Activated T-cell treated with anti-CD3 and anti-CD28 coated beads, Interleukin-2, amount 50 U/mL, for 24 hours (primary cell): ENCODE measurements at regions not wholly inside any gene's neighbourhood (a gene's known extent, or its start where the extent isn't known, plus 50 kb on each side); places are given as distances from the start of the nearest gene placed in this dataset.

ENCODE experiments used
- DNase-seq: peaks from one replicate; pipeline ENCODE4 v3.0.0-alpha.2; 2020
- H3K27ac Mint-ChIP-seq: 2 replicates; pipeline ENCODE4 v1.8.0; 2020; ENCODE audit warnings: mild to moderate bottlenecking, mixed read lengths
- H3K27me3 Mint-ChIP-seq: 2 replicates; pipeline ENCODE4 v1.8.0; 2020; ENCODE audit warnings: mixed read lengths
- H3K36me3 Mint-ChIP-seq: 2 replicates; pipeline ENCODE4 v1.8.0; 2020; ENCODE audit warnings: low read depth, mixed read lengths
- H3K4me1 Mint-ChIP-seq: 2 replicates; pipeline ENCODE4 v1.8.0; 2020; ENCODE audit warnings: low read depth, mixed read lengths
- H3K4me3 Mint-ChIP-seq: 2 replicates; pipeline ENCODE4 v1.8.0; 2020; ENCODE audit warnings: mild to moderate bottlenecking, moderate library complexity, mixed read lengths
- H3K9me3 Mint-ChIP-seq: 2 replicates; pipeline ENCODE4 v1.8.0; 2020; ENCODE audit warnings: mixed read lengths

DNA sequence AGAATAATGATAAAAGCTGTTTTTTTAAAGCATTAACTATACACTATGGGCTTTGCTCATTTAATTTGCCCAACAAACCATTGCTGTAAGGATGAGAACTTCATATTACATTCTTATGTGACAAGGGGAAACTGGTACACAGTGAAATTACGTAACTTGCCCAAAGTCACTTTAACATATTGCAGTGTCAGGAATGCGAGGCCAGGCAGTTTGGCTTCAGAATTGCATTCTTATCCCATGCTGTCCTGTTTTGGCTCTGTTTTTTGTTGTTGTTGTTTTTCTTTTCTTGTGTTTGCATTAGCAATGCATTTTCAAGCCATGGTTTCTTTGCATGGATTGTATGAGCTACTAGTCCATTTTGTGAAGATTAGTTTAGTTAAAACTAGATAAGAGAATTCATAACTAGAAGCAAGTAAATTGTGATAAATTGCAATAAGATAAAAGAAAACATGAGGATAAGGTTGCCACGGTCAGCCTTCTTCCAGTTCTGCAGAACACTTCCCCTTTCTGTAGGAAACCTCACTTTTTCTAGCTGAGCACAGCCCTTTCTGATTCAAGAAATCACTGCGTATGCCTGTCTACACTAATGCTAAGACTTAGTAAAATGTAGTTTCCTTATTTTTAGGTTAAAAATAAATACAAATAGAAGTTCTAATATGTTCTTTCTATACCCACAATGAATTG is 221.3 kb upstream of the KCNJ16 start:
- Mint-ChIP-seq H3K27ac (no peak overlapping the region), H3K4me3 (no peak overlapping the region), H3K9me3 (peaks cover 9% of the 10 kb centered on the region), H3K4me1 (no peaks in the 10 kb centered on the region), H3K36me3 (no peaks in the 10 kb centered on the region), H3K27me3 (no peaks in the 10 kb centered on the region)
- DNase-seq: no peak

DNA sequence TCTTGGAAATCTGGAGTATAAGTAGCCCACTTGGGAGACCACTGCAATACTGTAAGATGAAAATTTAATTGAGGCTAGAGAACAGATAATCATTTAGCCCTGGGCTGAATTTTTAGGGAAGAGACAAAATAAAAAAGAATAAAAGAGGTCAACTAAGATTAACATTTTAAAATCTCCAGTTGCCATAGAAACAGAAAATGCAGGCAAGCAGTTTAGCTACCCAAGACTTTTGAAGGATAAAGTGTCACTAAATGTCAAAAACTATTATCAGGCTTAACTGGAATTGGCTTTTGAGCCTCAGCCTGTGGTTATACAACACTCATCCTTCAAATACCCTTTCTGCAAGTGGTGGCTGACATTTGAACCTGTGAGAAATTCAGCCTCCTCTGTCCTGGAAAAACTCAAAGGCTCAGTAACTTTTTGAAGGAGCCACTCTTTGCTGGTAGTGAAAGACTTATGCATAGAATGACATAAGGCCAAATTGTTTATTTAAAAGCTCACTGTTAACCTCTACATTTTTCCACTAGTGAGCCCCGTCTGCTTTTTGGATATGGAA is 220.7 kb upstream of the KCNJ16 start:
- H3K4me3 Mint-ChIP-seq: no peak overlapping the region
- no peaks in the 10 kb centered on the region for H3K27me3 Mint-ChIP-seq
- no peaks in the 10 kb centered on the region for H3K4me1 Mint-ChIP-seq

DNA sequence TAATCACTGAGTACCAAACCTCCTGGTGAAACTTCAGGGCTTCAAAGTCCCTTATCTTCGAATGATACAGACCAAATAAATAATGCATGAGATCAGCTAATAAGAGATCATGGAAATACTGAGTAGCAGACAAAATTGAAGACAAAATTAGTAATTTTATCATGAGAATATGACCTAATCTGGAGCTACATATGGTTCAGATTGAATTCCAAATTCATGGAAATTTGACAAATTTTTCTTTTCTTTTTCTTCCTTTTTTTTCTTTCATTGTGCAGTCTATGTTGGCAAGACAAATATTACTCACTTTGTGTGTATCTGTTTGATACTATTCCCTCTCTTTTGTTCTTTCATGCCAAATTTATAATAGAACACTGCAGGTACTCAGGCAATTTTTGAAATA is 218.1 kb upstream of the KCNJ16 start:
- no peak overlapping the region for H3K4me3 Mint-ChIP-seq

More for the DNA sequence above, 220.7 kb upstream of the KCNJ16 start:
- no peaks in the 10 kb centered on the region for H3K36me3 Mint-ChIP-seq
- no peak for DNase-seq
- no peak overlapping the region for H3K27ac Mint-ChIP-seq
- peaks cover 12% of the 10 kb centered on the region for H3K9me3 Mint-ChIP-seq

DNA sequence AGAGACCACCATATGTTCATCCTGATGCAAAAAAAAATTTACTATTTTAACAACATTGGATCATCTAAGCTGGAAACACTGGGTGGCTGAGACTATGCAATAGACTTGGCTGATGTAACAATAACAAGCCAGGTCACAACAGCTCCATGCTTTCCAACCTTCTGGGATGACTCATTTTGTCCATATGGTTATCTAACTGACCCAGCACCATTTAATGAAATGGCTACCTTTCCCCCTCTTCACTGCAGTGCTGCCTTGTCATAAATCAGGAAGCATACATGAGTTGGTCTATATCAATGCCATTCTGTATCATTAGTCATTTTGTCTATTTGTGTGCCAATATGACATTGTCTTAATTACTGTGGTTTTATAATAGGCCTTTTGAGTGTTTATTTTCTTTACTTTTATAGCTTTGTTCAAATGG is 217.6 kb upstream of the KCNJ16 start:
- Mint-ChIP-seq H3K36me3 (no peaks in the 10 kb centered on the region), H3K27me3 (no peaks in the 10 kb centered on the region), H3K27ac (no peak overlapping the region), H3K4me3 (no peak overlapping the region), H3K9me3 (peaks cover 13% of the 10 kb centered on the region), H3K4me1 (no peaks in the 10 kb centered on the region)
- no peak for DNase-seq

More for the DNA sequence above, 218.1 kb upstream of the KCNJ16 start:
- DNase-seq: no peak
- H3K36me3 Mint-ChIP-seq: no peaks in the 10 kb centered on the region
- peaks cover 13% of the 10 kb centered on the region for H3K9me3 Mint-ChIP-seq
- no peak overlapping the region for H3K27ac Mint-ChIP-seq
- no peaks in the 10 kb centered on the region for H3K27me3 Mint-ChIP-seq
- no peaks in the 10 kb centered on the region for H3K4me1 Mint-ChIP-seq

DNA sequence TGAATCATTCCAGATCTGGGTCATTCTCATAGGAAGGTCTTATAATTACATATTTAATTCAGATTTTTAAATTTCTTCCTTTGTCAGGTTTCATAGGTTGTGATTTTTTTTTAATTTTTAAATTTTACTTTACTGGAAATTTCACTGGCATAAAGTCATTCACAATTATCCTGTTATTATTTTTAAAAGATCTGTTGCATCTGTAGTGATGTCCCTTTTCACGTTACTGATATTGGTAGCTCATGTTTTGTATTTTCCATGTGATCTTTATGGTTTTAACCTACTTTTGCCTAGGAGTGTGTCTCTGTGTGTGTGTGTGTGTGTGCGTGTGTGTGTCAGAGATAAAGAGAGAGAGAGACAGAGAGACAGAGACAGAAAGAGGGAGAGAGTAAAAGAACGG is 216.6 kb upstream of the KCNJ16 start:
- Mint-ChIP-seq H3K27ac (no peak overlapping the region), H3K27me3 (no peaks in the 10 kb centered on the region), H3K4me3 (no peak overlapping the region), H3K4me1 (no peaks in the 10 kb centered on the region), H3K9me3 (peaks cover 13% of the 10 kb centered on the region), H3K36me3 (no peaks in the 10 kb centered on the region)
- no peak for DNase-seq

DNA sequence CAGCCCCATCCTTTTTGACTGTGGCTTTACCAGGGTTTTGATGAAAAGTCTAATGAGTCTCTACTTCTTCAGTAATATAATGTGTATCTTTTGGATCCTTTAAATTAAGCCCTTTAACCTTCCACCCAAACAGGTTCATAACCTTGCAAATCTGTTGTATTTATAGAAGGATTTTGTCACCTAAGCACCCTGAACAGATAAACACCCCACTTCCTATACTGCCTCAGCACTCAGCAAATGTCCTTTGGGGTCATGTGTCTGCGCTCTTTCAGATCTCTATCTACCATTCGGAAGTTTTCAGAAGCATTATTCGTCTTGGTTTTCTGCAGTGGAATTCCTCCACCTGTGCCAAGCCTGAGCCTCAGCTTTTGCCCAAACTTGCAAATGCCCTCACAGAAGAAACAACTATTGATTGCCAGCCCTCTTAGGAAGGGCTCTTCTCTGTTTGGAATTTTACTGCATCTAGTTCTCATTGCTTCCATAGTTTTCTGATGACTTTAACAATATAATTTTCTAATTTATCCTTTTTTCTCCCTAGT is 214.8 kb upstream of the KCNJ16 start:
- Mint-ChIP-seq H3K4me3 (no peak overlapping the region), H3K9me3 (peaks cover 13% of the 10 kb centered on the region), H3K4me1 (no peaks in the 10 kb centered on the region), H3K27me3 (no peaks in the 10 kb centered on the region), H3K27ac (no peak overlapping the region), H3K36me3 (no peaks in the 10 kb centered on the region)
- DNase-seq: no peak

DNA sequence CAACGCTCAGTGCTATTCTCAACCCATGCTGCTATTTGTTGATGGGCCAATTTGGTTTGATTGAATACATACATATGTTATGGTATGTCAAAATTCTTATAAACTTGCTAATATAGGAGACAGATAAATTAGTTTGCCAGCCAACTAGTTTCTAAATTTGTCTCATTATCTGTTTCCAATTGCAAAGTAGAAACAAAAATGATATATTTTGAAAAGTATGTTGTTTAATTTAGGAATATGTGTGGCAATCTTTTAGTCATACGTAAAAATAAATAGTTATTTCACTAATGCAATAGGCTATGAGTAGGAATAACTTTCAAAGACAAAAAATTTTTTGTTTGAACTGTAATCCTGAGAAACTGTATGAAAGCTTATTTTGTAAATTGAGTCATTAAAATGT is 210.6 kb upstream of the KCNJ16 start:
- no peak for DNase-seq
- H3K4me3 Mint-ChIP-seq: no peak overlapping the region
- peaks cover 2% of the 10 kb centered on the region for H3K9me3 Mint-ChIP-seq
- no peaks in the 10 kb centered on the region for H3K36me3 Mint-ChIP-seq
- no peaks in the 10 kb centered on the region for H3K27me3 Mint-ChIP-seq
- no peaks in the 10 kb centered on the region for H3K4me1 Mint-ChIP-seq
- H3K27ac Mint-ChIP-seq: no peak overlapping the region

DNA sequence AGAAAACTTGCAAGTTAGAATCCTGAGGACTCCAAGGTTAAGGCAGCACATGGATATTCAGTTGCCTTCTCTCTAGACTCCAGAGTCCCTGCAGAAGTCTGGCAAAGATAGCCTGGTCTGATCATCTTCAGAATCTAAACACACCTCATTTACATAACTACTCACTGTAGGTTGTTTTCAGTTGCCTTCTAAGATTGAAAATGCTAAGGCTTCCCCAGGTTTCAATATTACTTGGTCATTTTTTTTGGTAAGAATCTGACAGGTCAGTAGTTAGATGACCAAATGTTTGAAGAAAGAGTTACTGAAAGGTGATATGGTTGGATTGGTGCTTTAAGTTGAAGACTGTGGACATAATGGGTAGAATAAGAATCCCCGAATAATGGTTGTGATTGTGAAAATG is 205.4 kb upstream of the KCNJ16 start:
- no peak for DNase-seq
- Mint-ChIP-seq H3K27me3 (no peaks in the 10 kb centered on the region), H3K9me3 (peaks cover 2% of the 10 kb centered on the region), H3K36me3 (no peaks in the 10 kb centered on the region), H3K4me3 (no peak overlapping the region), H3K27ac (no peak overlapping the region), H3K4me1 (no peaks in the 10 kb centered on the region)

DNA sequence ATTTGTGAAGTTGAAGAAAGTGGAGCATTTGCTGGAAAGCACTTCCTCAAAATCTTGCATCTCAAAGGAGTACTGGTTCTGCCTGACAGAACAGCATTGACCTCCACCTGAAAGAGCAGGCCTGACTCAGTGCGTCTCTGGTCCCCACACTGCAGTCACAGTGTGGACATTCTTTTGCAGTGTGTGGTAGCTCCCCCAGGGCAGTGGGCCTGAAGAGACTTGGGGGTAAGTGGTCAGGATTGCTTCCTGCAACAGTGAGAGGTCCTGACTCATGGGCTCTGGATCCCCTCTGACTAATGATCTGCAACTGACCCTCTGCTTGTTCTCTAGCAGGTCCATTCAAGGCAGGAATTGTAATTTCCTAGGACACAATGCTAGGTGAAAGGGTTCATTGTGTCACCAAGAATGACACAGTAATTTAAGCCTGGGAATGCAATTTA is 204.9 kb upstream of the KCNJ16 start:
- Mint-ChIP-seq H3K36me3 (no peaks in the 10 kb centered on the region), H3K9me3 (peaks cover 2% of the 10 kb centered on the region), H3K4me3 (no peak overlapping the region), H3K4me1 (no peaks in the 10 kb centered on the region), H3K27me3 (no peaks in the 10 kb centered on the region), H3K27ac (no peak overlapping the region)
- no peak for DNase-seq

DNA sequence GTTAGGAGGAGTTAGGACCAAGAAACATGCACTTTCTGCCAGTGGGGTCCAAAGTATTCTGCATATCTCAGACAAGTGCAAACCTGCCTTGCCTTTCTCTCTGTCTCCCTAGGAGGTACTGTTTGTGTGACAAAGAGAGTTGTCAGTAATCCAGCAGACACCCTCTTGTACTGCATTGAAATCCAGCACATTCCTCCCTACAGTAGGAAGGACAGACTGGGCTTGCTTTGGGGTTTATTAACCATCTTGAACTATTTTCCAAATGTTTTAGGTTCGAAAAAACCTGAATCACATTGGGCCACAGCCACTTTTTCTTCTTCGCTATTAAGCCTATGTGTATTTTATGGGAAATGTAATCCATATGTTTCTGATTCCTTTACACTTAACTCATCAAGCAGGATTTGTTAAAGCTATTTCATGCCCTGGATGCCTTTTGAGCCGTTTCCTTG is 204.2 kb upstream of the KCNJ16 start:
- Mint-ChIP-seq H3K4me1 (no peaks in the 10 kb centered on the region), H3K36me3 (no peaks in the 10 kb centered on the region), H3K27ac (no peak overlapping the region), H3K27me3 (no peaks in the 10 kb centered on the region), H3K4me3 (no peak overlapping the region), H3K9me3 (peaks cover 2% of the 10 kb centered on the region)
- DNase-seq: no peak

DNA sequence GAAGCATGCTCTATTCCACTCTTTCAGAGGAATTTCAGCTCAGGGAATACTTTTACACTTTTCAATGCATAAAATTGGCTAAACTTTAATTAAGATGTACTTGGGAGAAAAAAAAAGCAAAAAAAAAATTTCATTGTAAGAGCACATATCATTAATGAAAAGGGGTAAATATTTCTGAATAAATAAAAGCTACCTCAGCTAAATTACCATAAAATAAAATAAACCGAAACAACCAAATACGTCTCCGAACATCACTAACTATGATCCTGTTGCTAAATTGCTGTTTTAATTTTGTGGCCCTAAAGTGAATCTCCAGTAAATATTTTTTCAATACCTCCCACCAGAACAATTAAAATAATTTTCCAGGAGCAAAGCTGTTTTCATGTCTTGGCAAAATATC is 203.7 kb upstream of the KCNJ16 start:
- Mint-ChIP-seq H3K36me3 (no peaks in the 10 kb centered on the region), H3K27me3 (no peaks in the 10 kb centered on the region), H3K4me3 (no peak overlapping the region), H3K4me1 (no peaks in the 10 kb centered on the region), H3K27ac (no peak overlapping the region), H3K9me3 (peaks cover 2% of the 10 kb centered on the region)
- DNase-seq: no peak

DNA sequence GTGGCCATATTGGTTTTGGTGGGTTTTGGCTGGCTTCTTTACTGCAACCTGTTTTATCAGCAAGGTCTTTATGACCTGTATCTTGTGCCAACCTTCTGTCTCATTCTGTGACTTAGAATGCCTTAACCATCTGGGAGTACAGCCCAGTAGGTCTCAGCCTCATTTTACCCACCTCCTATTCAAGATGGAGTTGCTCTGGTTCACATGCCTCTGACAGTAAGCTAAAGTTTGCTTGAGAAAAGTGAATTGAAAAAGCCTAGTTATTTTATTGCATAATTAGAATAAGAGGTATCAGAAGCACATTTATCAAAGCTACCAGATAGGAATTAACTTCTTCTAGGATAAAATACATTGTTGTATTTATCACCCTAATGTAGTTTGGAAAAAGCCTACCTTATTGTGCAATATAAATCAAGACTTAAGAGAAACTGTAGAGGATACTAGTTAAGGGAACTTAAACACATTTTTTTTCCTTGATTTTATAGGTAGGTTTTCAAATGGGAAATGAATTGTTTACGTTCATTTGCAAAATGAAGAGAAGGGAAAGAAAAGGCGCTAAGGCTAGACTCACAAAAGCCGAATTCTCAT is 202.3 kb upstream of the KCNJ16 start:
- H3K27me3 Mint-ChIP-seq: no peaks in the 10 kb centered on the region
- no peak overlapping the region for H3K27ac Mint-ChIP-seq
- H3K4me3 Mint-ChIP-seq: no peak overlapping the region
- H3K36me3 Mint-ChIP-seq: no peaks in the 10 kb centered on the region
- no peak for DNase-seq
- H3K4me1 Mint-ChIP-seq: no peaks in the 10 kb centered on the region
- peaks cover 5% of the 10 kb centered on the region for H3K9me3 Mint-ChIP-seq

DNA sequence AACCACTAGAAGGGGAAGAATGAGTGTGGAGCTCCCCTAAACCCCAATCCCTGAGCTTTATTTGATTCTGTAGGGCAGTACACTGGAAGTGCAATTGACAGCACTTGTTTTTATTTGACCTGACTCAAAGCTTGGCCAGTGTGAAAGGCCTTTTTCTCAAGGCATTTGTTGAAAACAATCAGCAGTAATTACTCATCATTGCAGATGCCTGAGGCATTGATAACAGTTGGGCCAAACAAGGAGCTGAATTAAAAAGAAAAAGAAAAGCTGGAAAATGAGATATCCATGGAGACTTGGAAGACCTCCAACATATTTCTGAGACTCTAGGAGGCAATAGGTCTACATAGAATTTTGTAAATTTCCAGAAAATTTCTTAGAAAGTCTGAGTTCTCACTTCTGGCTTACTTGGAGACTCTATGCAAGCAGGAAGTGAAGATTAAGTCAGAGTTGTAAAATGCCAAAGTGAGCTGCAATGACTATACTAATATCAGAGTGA is 200.8 kb upstream of the KCNJ16 start:
- no peak for DNase-seq
- Mint-ChIP-seq H3K36me3 (no peaks in the 10 kb centered on the region), H3K4me1 (no peaks in the 10 kb centered on the region), H3K9me3 (peaks cover 5% of the 10 kb centered on the region), H3K27me3 (no peaks in the 10 kb centered on the region), H3K4me3 (no peak overlapping the region), H3K27ac (no peak overlapping the region)

DNA sequence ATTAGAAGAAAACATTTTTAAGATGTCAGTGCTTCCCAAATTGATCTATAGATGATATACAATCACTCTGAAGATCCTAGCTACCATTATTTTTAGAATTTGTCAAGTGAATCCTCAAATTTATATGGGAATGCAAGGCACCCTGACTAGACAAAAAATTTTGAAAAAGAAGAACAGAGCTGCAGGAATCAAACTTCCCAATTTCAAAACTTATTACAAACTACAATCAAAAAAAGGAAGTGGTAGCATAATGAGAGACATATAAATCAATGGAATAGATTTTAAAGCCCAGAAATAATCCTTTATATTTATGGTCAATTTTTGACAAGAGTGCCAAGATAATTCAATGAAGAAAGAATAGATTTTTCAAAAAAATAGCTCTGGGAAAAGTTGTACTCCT is 198.3 kb upstream of the KCNJ16 start:
- no peaks in the 10 kb centered on the region for H3K27me3 Mint-ChIP-seq
- H3K9me3 Mint-ChIP-seq: peaks cover 4% of the 10 kb centered on the region
- no peak for DNase-seq
- H3K36me3 Mint-ChIP-seq: no peaks in the 10 kb centered on the region
- no peaks in the 10 kb centered on the region for H3K4me1 Mint-ChIP-seq
- no peak overlapping the region for H3K4me3 Mint-ChIP-seq
- H3K27ac Mint-ChIP-seq: no peak overlapping the region

DNA sequence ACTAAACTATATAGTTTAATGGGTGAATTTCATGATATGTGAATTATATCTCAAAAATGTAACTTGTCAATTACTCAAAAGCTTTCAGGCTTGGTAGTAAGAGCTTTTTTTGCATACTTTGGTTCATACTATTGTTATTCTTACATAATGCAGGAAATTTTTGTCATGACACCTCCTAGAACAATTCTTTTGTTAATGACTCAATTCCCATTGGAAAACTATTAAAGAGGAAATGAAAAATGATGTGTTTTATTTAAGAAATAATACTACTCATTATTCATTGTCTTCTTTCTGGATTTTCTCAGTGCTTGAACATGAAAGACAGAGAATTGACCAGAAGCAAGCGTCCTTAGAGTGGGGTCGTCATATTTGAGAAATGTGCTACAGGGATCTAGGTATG is 196.4 kb upstream of the KCNJ16 start:
- Mint-ChIP-seq H3K4me3 (no peak overlapping the region), H3K9me3 (peaks cover 2% of the 10 kb centered on the region), H3K27me3 (no peaks in the 10 kb centered on the region), H3K4me1 (no peaks in the 10 kb centered on the region), H3K27ac (no peak overlapping the region), H3K36me3 (no peaks in the 10 kb centered on the region)
- no peak for DNase-seq
